GM12874 (cell line): ENCODE measurements at regions not wholly inside any gene's neighbourhood (a gene's known extent, or its start where the extent isn't known, plus 50 kb on each side); places are given as distances from the start of the nearest gene placed in this dataset.

Experiments
- TF ChIP-seq, protein P1 (sequence below): IDR thresholded peaks from 2 replicates; pipeline ENCODE4 v1.5.1; 2011; ENCODE audit warnings: low read depth, mild to moderate bottlenecking, control low read depth, low read length, moderate library complexity; ENCODE audit not compliant: insufficient read depth

DNA sequence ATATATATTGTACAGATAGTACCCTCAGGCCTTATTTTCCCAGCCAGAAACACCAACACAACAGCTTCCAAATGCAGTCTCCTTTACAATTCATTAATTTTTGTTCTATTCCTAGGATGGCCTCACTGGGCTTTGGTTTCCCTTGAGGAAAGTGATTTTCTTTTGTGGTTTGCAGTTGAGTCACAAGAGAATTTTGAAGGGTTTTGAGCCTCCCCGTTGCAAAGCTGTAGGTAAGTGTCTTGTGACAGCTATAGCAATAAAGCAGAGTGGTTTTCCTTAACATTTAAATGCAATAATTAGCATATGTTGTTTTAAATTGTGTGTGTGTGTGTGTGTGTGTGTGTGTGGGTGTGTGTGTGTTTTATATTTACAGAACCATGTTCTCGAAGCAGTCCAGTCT, 54.1 kb upstream of the WDR17 start:
- TF ChIP-seq, protein P1, sequence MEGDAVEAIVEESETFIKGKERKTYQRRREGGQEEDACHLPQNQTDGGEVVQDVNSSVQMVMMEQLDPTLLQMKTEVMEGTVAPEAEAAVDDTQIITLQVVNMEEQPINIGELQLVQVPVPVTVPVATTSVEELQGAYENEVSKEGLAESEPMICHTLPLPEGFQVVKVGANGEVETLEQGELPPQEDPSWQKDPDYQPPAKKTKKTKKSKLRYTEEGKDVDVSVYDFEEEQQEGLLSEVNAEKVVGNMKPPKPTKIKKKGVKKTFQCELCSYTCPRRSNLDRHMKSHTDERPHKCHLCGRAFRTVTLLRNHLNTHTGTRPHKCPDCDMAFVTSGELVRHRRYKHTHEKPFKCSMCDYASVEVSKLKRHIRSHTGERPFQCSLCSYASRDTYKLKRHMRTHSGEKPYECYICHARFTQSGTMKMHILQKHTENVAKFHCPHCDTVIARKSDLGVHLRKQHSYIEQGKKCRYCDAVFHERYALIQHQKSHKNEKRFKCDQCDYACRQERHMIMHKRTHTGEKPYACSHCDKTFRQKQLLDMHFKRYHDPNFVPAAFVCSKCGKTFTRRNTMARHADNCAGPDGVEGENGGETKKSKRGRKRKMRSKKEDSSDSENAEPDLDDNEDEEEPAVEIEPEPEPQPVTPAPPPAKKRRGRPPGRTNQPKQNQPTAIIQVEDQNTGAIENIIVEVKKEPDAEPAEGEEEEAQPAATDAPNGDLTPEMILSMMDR: no peak

DNA sequence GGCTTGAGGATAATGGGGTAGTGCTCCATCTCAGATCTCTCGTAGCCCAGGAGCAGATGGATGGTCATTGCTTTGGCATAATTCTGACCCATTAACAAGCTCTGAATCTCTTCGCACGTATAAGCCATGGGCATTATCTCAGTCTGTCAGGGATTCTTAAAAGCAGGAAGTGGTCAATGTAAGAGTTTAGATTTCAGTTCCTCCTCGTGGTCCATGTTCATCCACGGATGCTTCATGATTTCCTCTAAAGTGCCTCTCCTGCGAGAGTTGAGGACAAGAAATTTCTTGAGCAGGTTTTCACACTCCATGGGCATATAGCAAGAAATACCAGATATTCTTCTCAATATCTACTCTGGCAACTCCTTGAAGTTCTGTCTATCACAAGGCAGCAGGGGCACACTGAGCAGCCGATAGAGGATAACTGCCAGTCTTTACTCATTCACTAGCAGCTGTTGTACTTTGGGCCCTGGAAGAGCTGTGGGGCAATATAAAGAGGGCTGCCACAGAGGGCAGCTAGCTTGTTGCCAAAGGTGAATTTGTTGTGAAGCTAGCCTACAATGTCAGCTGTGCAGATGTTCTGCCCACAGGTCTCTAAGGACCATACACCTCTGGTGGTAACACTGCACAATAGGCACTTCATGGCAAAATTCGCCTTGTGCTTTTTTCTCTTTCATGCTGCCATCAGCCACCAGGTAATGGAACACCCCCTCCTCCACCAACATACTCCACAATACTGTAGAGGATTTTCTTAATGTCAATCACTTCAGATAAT, 52.0 kb upstream of the WDR17 start:
- TF ChIP-seq, protein P1: no peak

DNA sequence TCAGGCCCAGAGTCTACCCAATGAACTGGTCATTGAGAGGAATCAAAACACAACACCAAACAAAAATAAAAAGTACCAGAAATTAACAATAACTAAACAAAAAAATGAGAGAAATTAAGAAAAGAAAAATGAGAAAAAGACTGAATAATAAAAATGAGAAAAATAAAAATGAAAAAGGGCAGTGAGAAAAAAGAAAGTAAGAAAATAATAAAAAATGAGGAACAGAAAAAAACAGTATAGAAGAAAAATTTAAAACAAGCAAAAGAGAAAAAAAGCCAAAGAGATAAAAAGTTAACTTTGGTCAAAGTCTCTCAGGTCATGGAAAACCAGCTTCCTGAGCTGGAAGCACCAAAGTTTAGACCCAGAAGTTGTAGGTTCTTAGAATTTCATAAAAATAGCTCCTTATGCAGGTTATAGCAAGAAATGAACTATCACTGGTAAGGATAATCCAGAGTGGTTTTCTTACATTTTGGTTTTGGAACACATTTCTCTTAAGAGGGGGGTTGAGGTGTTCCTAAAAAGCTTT, 51.0 kb upstream of the WDR17 start:
- TF ChIP-seq, protein P1: no peak
